ENCODE measurements at regions not wholly inside any gene's neighbourhood (a gene's known extent, or its start where the extent isn't known, plus 50 kb on each side); places are given as distances from the start of the nearest gene placed in this dataset.

- no peak for TF ChIP-seq CTCF (IDR thresholded peaks at IDR 0.05; ENCODE audit: low read depth, low read length)
- H3K4me3 ChIP-seq (ENCODE audit: low read depth, low read length): no peak overlapping the region
Measured at GRCh38 chr6:47168180-47168579, 126.0 kb upstream of the ADGRF1 start.

- no peak overlapping the region for H3K4me3 ChIP-seq (ENCODE audit: low read depth, low read length)
- no peak for TF ChIP-seq CTCF (IDR thresholded peaks at IDR 0.05; ENCODE audit: low read depth, low read length)
Measured at GRCh38 chr6:47165918-47166317, 123.8 kb upstream of the ADGRF1 start.

GRCh38 chr6:47164877-47165276, 122.7 kb upstream of the ADGRF1 start:
- H3K4me3 ChIP-seq (ENCODE audit: low read depth, low read length): no peak overlapping the region
- TF ChIP-seq CTCF (IDR thresholded peaks at IDR 0.05; ENCODE audit: low read depth, low read length): no peak

- H3K4me3 ChIP-seq (ENCODE audit: low read depth, low read length): no peak overlapping the region
- no peak for TF ChIP-seq CTCF (IDR thresholded peaks at IDR 0.05; ENCODE audit: low read depth, low read length)
Measured at GRCh38 chr6:47163536-47163935, 121.4 kb upstream of the ADGRF1 start.

GRCh38 chr6:47162793-47163192, 120.7 kb upstream of the ADGRF1 start:
- TF ChIP-seq CTCF (IDR thresholded peaks at IDR 0.05; ENCODE audit: low read depth, low read length): no peak
- no peak overlapping the region for H3K4me3 ChIP-seq (ENCODE audit: low read depth, low read length)

- no peak overlapping the region for H3K4me3 ChIP-seq (ENCODE audit: low read depth, low read length)
- no peak for TF ChIP-seq CTCF (IDR thresholded peaks at IDR 0.05; ENCODE audit: low read depth, low read length)
Measured at GRCh38 chr6:47162231-47162630, 120.1 kb upstream of the ADGRF1 start.

GRCh38 chr6:47161176-47161687, 119.1 kb upstream of the ADGRF1 start:
- no peak for TF ChIP-seq CTCF (IDR thresholded peaks at IDR 0.05; ENCODE audit: low read depth, low read length)
- no peak overlapping the region for H3K4me3 ChIP-seq (ENCODE audit: low read depth, low read length)
